Hepatic stellate cell (primary cell): ENCODE measurements at regions not wholly inside any gene's neighbourhood (a gene's known extent, or its start where the extent isn't known, plus 50 kb on each side); places are given as distances from the start of the nearest gene placed in this dataset.
A peak's percentile ranks its signal among the peaks of the same experiment; 100 is the strongest.
"Not testable (repeated sequence)": the region's sequence is repeated elsewhere in the genome, so short reads cannot be mapped to it uniquely, and the experiment has no call there.

ENCODE experiments used
- DNase-seq: peaks from one replicate; pipeline ENCODE4 v3.0.0; 2011; ENCODE audit warnings: low spot score

DNA sequence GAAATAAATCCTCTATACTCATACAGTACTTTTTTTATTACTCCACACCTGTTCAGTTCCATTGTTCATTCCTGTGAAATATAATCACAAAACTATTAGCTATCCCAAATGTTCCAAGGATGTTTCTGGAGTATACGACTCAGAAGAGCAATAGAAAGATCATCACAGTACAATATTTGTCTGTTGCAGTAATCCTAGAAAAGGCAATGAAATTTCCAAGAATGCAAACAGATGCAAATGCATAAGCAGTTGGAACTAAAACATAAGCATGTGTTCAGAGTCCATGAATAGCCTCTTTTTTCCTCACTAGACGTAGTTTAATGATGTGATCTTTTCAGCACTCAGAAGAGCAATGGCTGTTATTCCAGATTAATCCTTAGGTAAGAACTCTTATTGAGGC, 55.2 kb downstream of the RTL3 start:
- DNase-seq, result no peak

- no peak for DNase-seq
Observed at GRCh38 chrX:78595901-78596502, 63.1 kb downstream of the RTL3 start.

DNA sequence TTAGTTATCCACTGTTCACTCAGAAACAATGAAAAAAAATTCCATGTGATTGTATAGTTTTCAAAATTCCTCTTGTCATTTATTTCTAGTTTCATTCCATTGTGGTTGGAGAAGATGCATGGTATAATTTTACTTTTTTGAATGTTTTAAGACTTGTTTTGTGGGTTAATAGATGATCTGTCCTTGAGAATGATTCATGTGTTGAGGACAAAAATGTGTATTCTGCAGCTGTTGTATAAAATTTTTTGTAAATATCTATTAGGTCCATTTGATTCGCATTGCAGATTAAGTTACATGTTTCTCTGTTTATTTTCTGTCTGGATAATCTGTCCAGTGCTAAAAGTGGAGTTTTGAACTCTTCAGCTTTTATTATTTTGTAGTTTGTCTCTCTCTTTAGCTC, 65.4 kb downstream of the RTL3 start:
- DNase-seq, result no peak

DNA sequence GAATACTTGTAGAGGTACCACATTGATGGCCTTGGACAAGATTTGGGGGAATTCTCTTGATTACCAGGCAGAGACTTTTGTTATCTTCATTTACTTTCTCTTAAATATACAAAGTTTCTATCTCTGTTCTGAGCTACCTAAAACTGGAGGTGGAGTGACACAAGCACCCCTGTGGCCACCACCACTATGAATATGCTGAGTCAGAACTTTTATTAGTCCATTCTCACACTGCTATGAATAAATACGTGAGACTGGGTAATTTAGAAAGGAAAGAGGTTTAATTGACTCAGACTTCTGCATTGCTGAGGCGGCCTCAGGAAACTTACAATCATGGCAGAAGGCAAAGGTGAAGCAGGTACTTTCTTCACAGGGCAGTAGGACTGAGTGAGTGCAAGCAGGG, 67.1 kb downstream of the RTL3 start:
- DNase-seq, result no peak

DNA sequence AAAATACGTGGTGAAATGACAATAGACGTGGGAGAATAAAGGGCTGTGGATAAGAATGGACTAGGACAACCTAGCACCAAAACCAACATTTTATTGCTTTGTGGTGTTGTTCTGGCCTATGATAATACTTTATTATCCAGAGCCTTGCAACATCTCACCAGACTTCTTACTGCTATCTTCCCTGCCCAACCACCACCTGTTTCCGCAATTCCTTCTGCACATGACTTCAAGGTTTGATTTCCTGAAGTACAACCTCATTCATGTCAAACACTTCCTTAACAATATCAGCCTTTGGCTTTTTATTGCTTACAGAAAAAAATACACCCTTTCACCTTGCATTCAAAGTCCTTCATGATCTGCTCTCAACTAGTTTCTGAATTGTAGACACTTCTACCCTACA, 84.8 kb downstream of the RTL3 start:
- DNase-seq, result no peak

- no peak for DNase-seq
Observed at GRCh38 chrX:78573630-78574029, 85.5 kb downstream of the RTL3 start.

- DNase-seq, result no peak
Observed at GRCh38 chrX:78571849-78572248, 87.3 kb downstream of the RTL3 start.

- no peak for DNase-seq
Observed at GRCh38 chrX:78555401-78555980, 103.6 kb downstream of the RTL3 start.

GRCh38 chrX:78552628-78553027, 106.5 kb downstream of the RTL3 start:
- DNase-seq, result not testable (repeated sequence)

- DNase-seq, result peak; percentile 8
Observed at GRCh38 chrX:78548012-78548411, 111.1 kb downstream of the RTL3 start.

GRCh38 chrX:78545233-78545632, 113.9 kb downstream of the RTL3 start:
- no peak for DNase-seq

GRCh38 chrX:78543281-78543680, 115.8 kb downstream of the RTL3 start:
- no peak for DNase-seq

DNA sequence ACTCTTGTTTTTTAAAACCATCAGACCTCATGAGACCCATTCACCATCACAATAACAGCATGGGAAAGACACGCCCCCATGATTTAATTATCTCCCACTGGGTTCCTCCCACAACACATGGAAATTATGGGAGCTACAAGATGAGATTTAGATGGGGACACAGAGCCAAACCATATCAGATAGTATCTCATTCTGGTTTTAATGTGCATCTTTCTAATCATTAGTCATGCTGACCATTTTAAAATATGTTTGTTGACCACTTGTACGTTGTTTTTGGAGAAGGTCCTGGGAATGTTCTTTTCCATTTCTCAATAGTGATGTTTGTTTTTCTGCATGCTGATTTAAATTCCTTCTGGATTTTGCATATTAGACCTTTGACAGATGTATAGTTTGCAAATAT, 119.0 kb downstream of the RTL3 start:
- DNase-seq, result no peak

GRCh38 chrX:78534221-78534620, 124.9 kb downstream of the RTL3 start:
- no peak for DNase-seq

DNA sequence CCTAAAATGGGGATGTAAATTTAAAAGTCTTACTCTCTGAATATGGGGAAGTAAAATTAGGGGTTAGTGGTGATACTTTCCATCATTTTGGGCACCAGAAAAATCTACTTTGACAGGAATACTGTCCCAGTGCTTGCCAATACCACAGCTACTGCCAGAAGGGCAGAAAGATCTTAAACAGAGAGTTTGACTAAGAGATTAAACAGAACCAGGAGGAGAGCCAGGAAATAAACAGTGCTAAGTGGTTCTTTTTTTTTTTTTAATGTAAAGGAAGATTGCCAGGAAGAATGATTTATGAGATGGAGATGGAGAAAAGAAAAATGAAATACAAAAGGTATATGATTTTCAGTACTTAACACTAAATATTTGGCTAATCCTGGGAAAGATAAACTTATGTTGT, 126.8 kb downstream of the RTL3 start:
- no peak for DNase-seq

DNA sequence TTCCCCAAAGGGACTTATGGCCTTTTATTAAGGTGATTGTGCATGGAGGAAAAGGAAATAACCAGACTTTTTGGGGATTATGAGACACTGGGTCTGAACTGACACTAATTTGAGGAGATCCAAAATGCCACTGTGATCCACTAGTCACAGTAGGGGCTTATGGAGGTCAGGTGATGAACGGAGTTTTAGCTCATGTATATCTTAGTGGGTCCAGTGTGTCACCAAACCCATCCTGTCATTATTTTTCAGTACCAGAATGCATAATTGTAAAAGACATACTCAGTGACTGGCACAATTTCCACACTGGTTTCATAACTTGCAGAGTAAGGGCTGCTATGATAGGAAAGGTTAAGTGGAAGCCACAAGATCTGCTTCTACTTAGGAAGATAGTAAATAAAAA, 131.3 kb downstream of the RTL3 start:
- no peak for DNase-seq

DNA sequence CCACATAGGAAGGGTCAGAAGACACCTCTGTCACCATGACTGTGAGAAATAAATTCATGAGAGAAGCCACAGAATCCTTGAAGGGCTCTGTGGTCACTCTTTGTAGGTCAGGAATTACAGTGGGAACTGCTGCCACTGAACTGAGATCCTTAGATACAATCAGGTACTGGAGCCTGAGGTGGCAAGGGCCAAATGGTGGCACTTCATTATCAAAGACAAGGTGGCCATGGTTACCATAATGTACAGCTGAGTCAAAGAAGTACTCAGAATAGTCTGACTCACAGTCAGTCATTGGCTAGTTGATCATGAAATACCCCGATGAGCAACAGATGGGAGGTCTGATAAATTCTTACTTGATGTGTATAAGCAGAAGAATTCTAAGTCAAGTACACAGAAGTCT, 131.9 kb downstream of the RTL3 start:
- DNase-seq, result peak; percentile 19

- no peak for DNase-seq
Observed at GRCh38 chrX:78522601-78523000, 136.5 kb downstream of the RTL3 start.

GRCh38 chrX:78517124-78517523, 142.0 kb downstream of the RTL3 start:
- no peak for DNase-seq

GRCh38 chrX:78514852-78515251, 144.3 kb downstream of the RTL3 start:
- no peak for DNase-seq

DNA sequence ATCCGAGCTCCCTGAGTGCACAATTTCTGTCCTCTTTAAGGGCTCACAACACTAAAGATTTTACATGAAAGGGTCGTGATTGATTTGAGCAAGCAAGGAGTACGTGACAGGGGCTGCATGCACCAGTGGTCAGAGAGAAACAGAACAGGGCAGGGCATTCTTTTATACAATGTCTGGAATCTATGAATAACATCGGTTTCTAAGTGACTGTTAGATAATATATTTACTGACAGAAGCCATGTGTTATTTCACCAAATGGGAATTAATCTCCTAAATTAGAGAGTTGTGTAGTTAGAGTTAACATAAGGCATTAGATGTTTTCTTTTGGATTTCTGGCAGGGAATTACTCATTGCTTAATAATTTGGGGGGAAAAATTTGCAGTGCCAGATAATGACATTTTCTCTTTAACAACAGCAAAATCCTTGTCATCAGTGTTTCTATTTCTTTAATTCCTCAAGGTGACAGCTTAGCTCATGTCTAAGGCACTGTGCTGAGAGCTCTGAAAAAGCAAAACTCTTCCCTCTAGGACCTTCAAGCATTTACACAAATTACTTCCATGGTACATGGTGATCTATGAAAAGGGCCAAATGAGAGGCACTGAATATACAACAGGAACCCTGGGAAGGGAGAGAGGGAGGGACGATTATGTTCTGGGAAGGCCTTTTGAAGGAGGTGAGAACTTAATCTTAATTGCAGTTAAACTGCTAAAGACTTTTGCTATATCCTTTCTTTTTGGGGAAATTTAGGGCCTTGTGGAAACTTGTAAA, 145.0 kb downstream of the RTL3 start:
- no peak for DNase-seq

DNA sequence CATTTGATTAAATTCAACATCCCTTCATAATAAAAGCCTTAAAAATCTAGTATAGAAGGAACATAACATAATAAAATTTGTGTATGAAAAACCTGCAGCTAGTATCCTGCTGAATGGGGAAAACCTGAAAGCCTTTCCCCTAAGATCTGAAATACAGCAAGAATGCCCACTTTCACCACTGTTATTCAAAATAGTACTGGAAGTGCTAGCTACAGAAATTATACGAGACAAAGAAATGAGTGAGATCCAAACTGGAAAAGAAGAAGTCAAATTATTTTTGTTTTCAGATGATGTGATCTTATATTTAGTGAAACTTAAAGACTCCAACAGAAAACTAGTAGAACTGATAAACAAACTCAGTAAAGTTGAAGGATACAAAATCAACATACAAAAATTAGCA, 152.9 kb downstream of the RTL3 start:
- no peak for DNase-seq

GRCh38 chrX:78496483-78496882, 162.6 kb downstream of the RTL3 start:
- no peak for DNase-seq

DNA sequence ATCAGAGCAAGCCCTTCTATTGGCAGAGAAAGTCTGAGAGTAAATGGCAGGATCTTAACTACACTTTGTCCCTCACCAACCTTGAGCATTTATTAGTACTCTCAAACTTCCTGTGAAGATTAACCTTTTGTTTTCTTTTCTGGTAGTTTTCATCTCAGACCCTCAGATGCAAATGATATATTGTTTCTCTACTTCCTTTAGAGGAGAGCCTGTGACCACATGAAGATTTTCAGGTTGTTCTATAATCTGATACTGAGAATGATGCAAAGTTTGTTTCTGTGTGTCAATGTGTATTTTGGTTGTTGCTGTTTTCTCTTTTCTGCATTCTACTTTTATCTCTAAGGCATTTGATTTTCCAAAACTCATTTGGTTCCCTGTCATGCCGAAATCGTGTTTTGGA, 165.8 kb upstream of the CYSLTR1 start:
- no peak for DNase-seq
